ENCODE measurements at regions not wholly inside any gene's neighbourhood (a gene's known extent, or its start where the extent isn't known, plus 50 kb on each side); places are given as distances from the start of the nearest gene placed in this dataset.

- Histone ChIP-seq H3K4me3 (no peak overlapping the region), H3K27ac (no peak overlapping the region), H3K36me3 (no peaks in the 10 kb centered on the region), H3K9me3 (no peaks in the 10 kb centered on the region), H3K27me3 (peaks cover 25% of the 10 kb centered on the region), H3K4me1 (no peaks in the 10 kb centered on the region)
- WGBS, 2 donors (ENCODE audit: low coverage in 1 of 2), result 27 to 80% methylated on average over 1 to 5 of the region's 13 CpGs
- TF ChIP-seq EP300 (IDR thresholded peaks at IDR 0.05), result no peak
- TF ChIP-seq POLR2AphosphoS5 (IDR thresholded peaks at IDR 0.05), result no peak
- no peak for TF ChIP-seq CTCF (IDR thresholded peaks at IDR 0.05)
- TF ChIP-seq POLR2A (IDR thresholded peaks at IDR 0.05), result no peak
- ATAC-seq, result no peak
Observed at GRCh38 chr16:48101069-48101674, 54.6 kb downstream of the ABCC12 start.

- no peak overlapping the region for H3K4me3 ChIP-seq
- H3K4me1 ChIP-seq, result no peaks in the 10 kb centered on the region
- H3K36me3 ChIP-seq, result no peaks in the 10 kb centered on the region
- TF ChIP-seq POLR2AphosphoS5 (IDR thresholded peaks at IDR 0.05) (no peak), EP300 (IDR thresholded peaks at IDR 0.05) (no peak), POLR2A (IDR thresholded peaks at IDR 0.05) (no peak), CTCF (IDR thresholded peaks at IDR 0.05) (no peak)
- no peak overlapping the region for H3K27ac ChIP-seq
- peaks cover 24% of the 10 kb centered on the region for H3K27me3 ChIP-seq
- no peaks in the 10 kb centered on the region for H3K9me3 ChIP-seq
- 69 to 91% methylated on average over 4 to 5 of the region's 5 CpGs for WGBS, 2 donors (ENCODE audit: low coverage in 1 of 2)
- ATAC-seq, result no peak
Observed at GRCh38 chr16:48099455-48099854, 56.3 kb downstream of the ABCC12 start.

GRCh38 chr16:48098472-48098871, 57.3 kb downstream of the ABCC12 start:
- no peak for ATAC-seq
- no peak overlapping the region for H3K4me3 ChIP-seq
- H3K36me3 ChIP-seq, result no peaks in the 10 kb centered on the region
- no peaks in the 10 kb centered on the region for H3K4me1 ChIP-seq
- WGBS, 2 donors (ENCODE audit: low coverage in 1 of 2), result 75 to 77% methylated on average over 2 of the region's 2 CpGs
- no peak overlapping the region for H3K27ac ChIP-seq
- TF ChIP-seq EP300 (IDR thresholded peaks at IDR 0.05) (no peak), POLR2AphosphoS5 (IDR thresholded peaks at IDR 0.05) (no peak), POLR2A (IDR thresholded peaks at IDR 0.05) (no peak), CTCF (IDR thresholded peaks at IDR 0.05) (no peak)
- H3K9me3 ChIP-seq, result no peaks in the 10 kb centered on the region
- H3K27me3 ChIP-seq, result peaks cover 19% of the 10 kb centered on the region

DNA sequence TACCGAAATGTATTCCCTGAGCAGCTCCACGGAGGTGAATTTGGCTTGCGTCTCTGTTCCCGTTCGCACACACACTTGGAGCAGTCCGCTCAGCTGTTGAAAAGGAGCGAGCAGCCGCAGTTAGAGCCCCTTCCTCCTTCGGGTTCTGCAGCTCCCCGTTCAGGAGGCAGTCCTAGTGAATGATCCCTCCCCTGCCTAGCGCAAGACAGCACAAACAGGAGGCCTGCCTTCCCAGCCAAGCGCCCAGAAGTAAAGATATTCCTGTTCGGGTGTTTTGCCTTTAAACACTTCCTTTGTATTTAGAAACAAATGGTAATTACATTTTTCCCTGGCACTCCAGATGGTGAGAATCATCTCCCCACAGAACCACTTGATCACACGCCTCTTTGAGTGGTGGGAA, 64.7 kb downstream of the ABCC12 start:
- Histone ChIP-seq H3K36me3 (no peaks in the 10 kb centered on the region), H3K4me3 (no peak overlapping the region), H3K4me1 (no peaks in the 10 kb centered on the region), H3K27me3 (peaks cover 22% of the 10 kb centered on the region), H3K27ac (no peak overlapping the region), H3K9me3 (no peaks in the 10 kb centered on the region)
- WGBS, 2 donors (ENCODE audit: low coverage in 1 of 2), result 69 to 93% methylated on average over 6 to 9 of the region's 14 CpGs
- TF ChIP-seq POLR2A (IDR thresholded peaks at IDR 0.05) (no peak), POLR2AphosphoS5 (IDR thresholded peaks at IDR 0.05) (no peak), CTCF (IDR thresholded peaks at IDR 0.05) (no peak), EP300 (IDR thresholded peaks at IDR 0.05) (no peak)
- no peak for ATAC-seq

DNA sequence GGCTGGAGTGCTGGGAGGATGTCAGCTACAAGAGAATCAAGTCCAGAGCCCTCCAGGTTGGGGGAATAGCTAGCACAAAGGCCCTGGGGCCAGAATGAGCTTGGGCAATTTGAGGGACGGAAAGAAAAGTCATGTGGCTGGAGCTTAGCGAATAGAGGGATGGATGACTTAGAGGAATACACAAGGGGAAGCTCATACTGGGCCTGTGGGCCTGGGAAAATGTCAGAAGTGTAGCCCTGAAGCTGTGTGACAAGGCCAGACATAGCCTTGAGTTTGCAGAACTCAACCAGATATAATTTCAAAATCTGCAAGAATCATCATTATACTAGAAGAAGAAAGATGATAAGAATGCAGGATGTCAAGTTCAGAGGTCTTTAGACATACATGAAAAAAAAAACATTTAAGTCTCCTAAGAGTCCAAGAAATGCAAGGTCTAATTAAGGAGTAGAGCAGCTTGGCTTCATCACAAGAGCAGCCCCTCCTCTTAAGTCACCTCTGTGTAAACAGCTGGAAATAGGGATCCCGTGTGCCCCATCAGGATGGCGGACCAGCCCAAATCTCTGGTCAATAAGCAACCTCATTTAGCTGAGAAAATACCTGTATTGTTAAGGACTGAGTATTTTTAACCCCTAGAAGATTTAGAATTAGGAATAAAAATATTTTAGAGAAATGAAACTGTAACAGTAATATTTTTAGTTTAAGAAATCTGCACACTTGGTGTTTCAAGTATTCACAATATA, 66.6 kb downstream of the ABCC12 start:
- TF ChIP-seq POLR2A (IDR thresholded peaks at IDR 0.05) (no peak), POLR2AphosphoS5 (IDR thresholded peaks at IDR 0.05) (no peak), EP300 (IDR thresholded peaks at IDR 0.05) (no peak), CTCF (IDR thresholded peaks at IDR 0.05) (no peak)
- H3K4me1 ChIP-seq, result no peaks in the 10 kb centered on the region
- 34 to 55% methylated on average over 2 to 4 of the region's 4 CpGs for WGBS, 2 donors (ENCODE audit: low coverage in 1 of 2)
- H3K36me3 ChIP-seq, result no peaks in the 10 kb centered on the region
- no peak overlapping the region for H3K27ac ChIP-seq
- no peaks in the 10 kb centered on the region for H3K9me3 ChIP-seq
- no peak overlapping the region for H3K4me3 ChIP-seq
- ATAC-seq, result no peak
- H3K27me3 ChIP-seq, result peaks cover 22% of the 10 kb centered on the region
